HCT116 (cell line): ENCODE measurements at regions not wholly inside any gene's neighbourhood (a gene's known extent, or its start where the extent isn't known, plus 50 kb on each side); places are given as distances from the start of the nearest gene placed in this dataset.

Experiments used
- ATAC-seq: fragments of 200-7000 bp; cut with Tn5 transposase; 2 replicates; pipeline ENCODE4 v1.9.1; 2020; ENCODE audit warnings: mild to moderate bottlenecking, moderate library complexity
- BruUV-seq: library from RNA; stranded (reverse); fragments of 400-500 nt; replicated peaks from 2 replicates; lab custom pipeline; 2021; lab: Mats Ljungman, UMichigan
- CTCF ChIA-PET: fragments of 300-600 bp; sonication (Branson Sonifier 250); formaldehyde crosslinking; loops from one replicate; lab custom pipeline; 2021; ENCODE audit warnings: antibody characterized with exemption; lab: Charles Lee
- POLR2A ChIA-PET: fragments of 300-600, 350-600 bp; sonication (Branson Sonifier 250); formaldehyde crosslinking; loops from one replicate; lab custom pipeline; 2021; ENCODE audit warnings: antibody characterized with exemption; lab: Charles Lee
- RAD21 ChIA-PET, 2 experiments: fragments of 300-600 bp; sonication (Branson Sonifier 250); formaldehyde crosslinking; loops; one replicate each; lab custom pipeline; 2023; ENCODE audit warnings: low total read pairs in 2 of 2; ENCODE audit not compliant: uncharacterized antibody in 2 of 2, unreplicated experiment in 2 of 2, low non-redundant PET in 1 of 2; lab: Charles Lee
- DNase-seq: peaks from one replicate; pipeline ENCODE4 v3.0.0-alpha.2; 2010; ENCODE audit warnings: low read depth, low spot score
- H2AFZ ChIP-seq: fragments of 200-600 bp; shearing (Covaris generic), sonication (generic); 2 replicates; pipeline ENCODE4 v1.6.1; 2017; ENCODE audit warnings: low read depth, mixed run types, mixed read lengths, antibody characterized with exemption, low read length; ENCODE audit not compliant: poor library complexity, severe bottlenecking
- H3K27ac ChIP-seq: 2 replicates; pipeline ENCODE4 v1.5.1; 2012; ENCODE audit warnings: low read depth, low read length
- H3K27me3 ChIP-seq: fragments of 200-600 bp; sonication (generic); 2 replicates; pipeline ENCODE4 v1.6.1; 2016; ENCODE audit warnings: mixed run types, low read length, mixed read lengths; ENCODE audit not compliant: insufficient read depth
- H3K36me3 ChIP-seq, 2 experiments: fragments of 200-500 bp in 1 of 2; fragments of 200-600 bp in 1 of 2; sonication (Bioruptor generic) in 1 of 2; sonication (generic) in 1 of 2; 2 replicates each; pipeline versions ENCODE4 v1.5.1 to v1.6.1; 2014 to 2016; ENCODE audit warnings: low read length in 2 of 2, inconsistent platforms in 1 of 2, mixed read lengths in 1 of 2, mixed run types in 1 of 2; ENCODE audit not compliant: insufficient read depth in 2 of 2, control insufficient read depth in 1 of 2
- H3K4me1 ChIP-seq, 2 experiments: fragments of 200-600 bp in 1 of 2; sonication (generic) in 1 of 2; 2 replicates each; pipeline versions ENCODE4 v1.5.1 to v1.6.1; 2012 to 2017; ENCODE audit warnings: low read length in 2 of 2, inconsistent platforms in 1 of 2, mild to moderate bottlenecking in 1 of 2, mixed read lengths in 1 of 2, mixed run types in 1 of 2, moderate library complexity in 1 of 2; ENCODE audit not compliant: insufficient read depth in 2 of 2, control insufficient read depth in 1 of 2
- H3K4me2 ChIP-seq: fragments of 200-600 bp; sonication (generic); 2 replicates; pipeline ENCODE4 v1.6.1; 2017; ENCODE audit warnings: mixed run types, low read length, mixed read lengths
- H3K4me3 ChIP-seq, 2 experiments: fragments of 200-600 bp in 1 of 2; sonication (generic) in 1 of 2; replicated peaks in 1 of 2; 2 replicates each; pipeline ENCODE4 v1.5.1; 2011 to 2016; ENCODE audit warnings: low read length in 2 of 2, control low read depth in 1 of 2, low read depth in 1 of 2, mild to moderate bottlenecking in 1 of 2, mixed read lengths in 1 of 2, mixed run types in 1 of 2
- H3K79me2 ChIP-seq: fragments of 200-600 bp; sonication (generic); 2 replicates; pipeline ENCODE4 v1.6.1; 2017; ENCODE audit warnings: mild to moderate bottlenecking, mixed run types, low read length, moderate library complexity, mixed read lengths; ENCODE audit not compliant: insufficient read depth
- H3K9ac ChIP-seq: fragments of 200-600 bp; sonication (generic); 2 replicates; pipeline ENCODE4 v1.6.1; 2016; ENCODE audit warnings: low read length, mixed read lengths
- H3K9me2 ChIP-seq: fragments of 200-600 bp; sonication (generic), shearing (Covaris generic); 2 replicates; pipeline ENCODE4 v1.6.1; 2017; ENCODE audit warnings: mixed run types, mild to moderate bottlenecking, moderate library complexity; ENCODE audit not compliant: insufficient read depth
- H3K9me3 ChIP-seq, 2 experiments: fragments of 200-500 bp in 1 of 2; fragments of 200-600 bp in 1 of 2; sonication (Bioruptor generic) in 1 of 2; sonication (generic) in 1 of 2; 2 replicates each; pipeline ENCODE4 v1.6.1; 2014 to 2017; ENCODE audit warnings: low read length in 2 of 2, mixed read lengths in 2 of 2, inconsistent platforms in 1 of 2, low read depth in 1 of 2, mild to moderate bottlenecking in 1 of 2, mixed run types in 1 of 2, moderate library complexity in 1 of 2; ENCODE audit not compliant: control insufficient read depth in 1 of 2, insufficient read depth in 1 of 2
- H4K20me1 ChIP-seq: fragments of 200-600 bp; sonication (generic), shearing (Covaris generic); 2 replicates; pipeline ENCODE4 v1.6.1; 2017; ENCODE audit warnings: mixed run types, mild to moderate bottlenecking, moderate library complexity; ENCODE audit not compliant: insufficient read depth
- CEBPB ChIP-seq: IDR thresholded peaks from 2 replicates; pipeline ENCODE4 v1.6.1; 2012; ENCODE audit warnings: low read depth
- EZH2phosphoT487 ChIP-seq: fragments of 200-600 bp; IDR thresholded peaks from 2 replicates; pipeline ENCODE4 v1.6.1; 2018; ENCODE audit warnings: antibody characterized with exemption, borderline replicate concordance
- POLR2A ChIP-seq: IDR thresholded peaks from 2 replicates; pipeline ENCODE4 v1.7.0; 2011; ENCODE audit warnings: borderline replicate concordance; ENCODE audit not compliant: insufficient read depth, insufficient read length; ENCODE audit errors: extremely low read depth
- POLR2AphosphoS5 ChIP-seq: IDR thresholded peaks from 2 replicates; pipeline ENCODE4 v1.6.1; 2011; ENCODE audit warnings: mild to moderate bottlenecking, low read depth, low read length, moderate library complexity
- RAD21 ChIP-seq: IDR thresholded peaks from 2 replicates; pipeline ENCODE4 v1.6.1; 2012; ENCODE audit warnings: low read depth, mild to moderate bottlenecking
- SRF ChIP-seq: IDR thresholded peaks from 2 replicates; pipeline ENCODE4 v1.6.1; 2012; ENCODE audit warnings: low read depth
- YY1 ChIP-seq: IDR thresholded peaks from 2 replicates; pipeline ENCODE4 v1.6.1; 2011; ENCODE audit warnings: low read length, low read depth, moderate library complexity, mild to moderate bottlenecking; ENCODE audit not compliant: insufficient replicate concordance; ENCODE audit errors: extremely low read depth
- intact Hi-C: fragments of 100-400 bp; cut with micrococcal nuclease; formaldehyde crosslinking; loops from 2 replicates; pipeline ENCODE4 v1.10.0; 2022
- TF ChIP-seq, protein P1 (sequence below): IDR thresholded peaks from 2 replicates; pipeline ENCODE4 v1.6.1; 2012; ENCODE audit warnings: low read depth
- TF ChIP-seq, protein P2 (sequence below): IDR thresholded peaks from 2 replicates; pipeline ENCODE4 v1.6.1; 2011; ENCODE audit warnings: mild to moderate bottlenecking, low read length, moderate library complexity; ENCODE audit not compliant: insufficient replicate concordance; ENCODE audit errors: extremely low read depth
- TF ChIP-seq, protein P3 (sequence below): IDR thresholded peaks from 2 replicates; pipeline ENCODE4 v1.6.1; 2012

DNA sequence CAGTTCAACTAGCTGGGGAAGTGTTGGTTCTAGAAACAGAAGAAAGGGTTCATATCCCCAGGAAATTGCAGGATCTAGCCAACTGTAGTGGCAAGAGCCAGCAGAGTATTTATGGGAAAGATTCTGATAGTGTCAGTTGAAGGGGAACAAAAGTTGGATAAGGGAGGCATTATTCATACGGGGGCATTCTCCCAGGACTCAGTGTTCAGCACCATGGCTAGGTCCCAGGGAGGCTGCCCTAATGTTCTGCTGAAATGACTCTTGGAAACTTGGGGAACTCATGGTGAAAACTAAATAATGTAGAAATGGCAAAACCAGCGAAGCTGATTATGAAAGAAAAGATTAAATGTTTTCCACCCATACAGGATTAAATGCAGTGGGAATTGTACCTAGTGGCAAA is 543.7 kb downstream of the TRIB2 start:
- no peak overlapping the region for H3K4me2 ChIP-seq
- no peaks in the 10 kb centered on the region for H3K4me1 ChIP-seq
- H2AFZ ChIP-seq, result no peak overlapping the region
- H3K79me2 ChIP-seq, result no peaks in the 10 kb centered on the region
- CTCF ChIA-PET, result no interaction called here
- H3K4me3 ChIP-seq, result no peak overlapping the region
- POLR2A ChIA-PET, result no interaction called here
- no peak overlapping the region for H3K9ac ChIP-seq
- H3K9me3 ChIP-seq, result peaks cover 6 to 8% of the 10 kb centered on the region in 2 experiments; a peak in 2 of 4 replicates
- no peak for TF ChIP-seq POLR2A
- TF ChIP-seq, protein P1, sequence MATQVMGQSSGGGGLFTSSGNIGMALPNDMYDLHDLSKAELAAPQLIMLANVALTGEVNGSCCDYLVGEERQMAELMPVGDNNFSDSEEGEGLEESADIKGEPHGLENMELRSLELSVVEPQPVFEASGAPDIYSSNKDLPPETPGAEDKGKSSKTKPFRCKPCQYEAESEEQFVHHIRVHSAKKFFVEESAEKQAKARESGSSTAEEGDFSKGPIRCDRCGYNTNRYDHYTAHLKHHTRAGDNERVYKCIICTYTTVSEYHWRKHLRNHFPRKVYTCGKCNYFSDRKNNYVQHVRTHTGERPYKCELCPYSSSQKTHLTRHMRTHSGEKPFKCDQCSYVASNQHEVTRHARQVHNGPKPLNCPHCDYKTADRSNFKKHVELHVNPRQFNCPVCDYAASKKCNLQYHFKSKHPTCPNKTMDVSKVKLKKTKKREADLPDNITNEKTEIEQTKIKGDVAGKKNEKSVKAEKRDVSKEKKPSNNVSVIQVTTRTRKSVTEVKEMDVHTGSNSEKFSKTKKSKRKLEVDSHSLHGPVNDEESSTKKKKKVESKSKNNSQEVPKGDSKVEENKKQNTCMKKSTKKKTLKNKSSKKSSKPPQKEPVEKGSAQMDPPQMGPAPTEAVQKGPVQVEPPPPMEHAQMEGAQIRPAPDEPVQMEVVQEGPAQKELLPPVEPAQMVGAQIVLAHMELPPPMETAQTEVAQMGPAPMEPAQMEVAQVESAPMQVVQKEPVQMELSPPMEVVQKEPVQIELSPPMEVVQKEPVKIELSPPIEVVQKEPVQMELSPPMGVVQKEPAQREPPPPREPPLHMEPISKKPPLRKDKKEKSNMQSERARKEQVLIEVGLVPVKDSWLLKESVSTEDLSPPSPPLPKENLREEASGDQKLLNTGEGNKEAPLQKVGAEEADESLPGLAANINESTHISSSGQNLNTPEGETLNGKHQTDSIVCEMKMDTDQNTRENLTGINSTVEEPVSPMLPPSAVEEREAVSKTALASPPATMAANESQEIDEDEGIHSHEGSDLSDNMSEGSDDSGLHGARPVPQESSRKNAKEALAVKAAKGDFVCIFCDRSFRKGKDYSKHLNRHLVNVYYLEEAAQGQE, result 0 out of 2 replicates have a peak, but pooled peaks have one; percentile 2
- TF ChIP-seq, all 23 proteins: peak for 1
- Histone ChIP-seq H3K9me2 (no peaks in the 10 kb centered on the region), H3K27ac (no peak overlapping the region), H3K27me3 (no peaks in the 10 kb centered on the region), H3K36me3 (no peaks in the 10 kb centered on the region), H4K20me1 (no peaks in the 10 kb centered on the region)
- ATAC-seq (no peak), DNase-seq (no peak)
- intact Hi-C loops, result no loop called here
- RAD21 ChIA-PET, result no interaction called here
- BruUV-seq, result no TSS peak

DNA sequence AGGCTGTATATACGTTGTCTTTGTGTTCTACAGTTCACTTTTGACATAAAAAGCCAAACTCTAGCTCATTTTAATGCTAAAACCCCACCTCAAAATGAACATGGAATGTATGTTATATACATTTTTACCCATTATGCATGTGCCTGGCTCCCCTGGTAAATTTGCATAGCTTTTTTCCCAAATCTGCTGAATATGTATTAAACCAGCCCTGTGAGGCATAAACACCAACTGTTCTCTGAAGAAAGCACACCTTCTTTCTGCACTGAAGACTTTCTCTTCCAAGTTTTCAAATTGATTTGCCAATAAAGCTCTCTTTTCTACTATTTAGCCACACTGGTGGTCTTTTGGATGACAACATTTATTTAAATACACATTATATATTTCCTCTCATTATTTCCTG is 549.4 kb downstream of the TRIB2 start:
- ATAC-seq, result no peak
- Histone ChIP-seq H3K27me3 (no peaks in the 10 kb centered on the region), H3K27ac (no peak overlapping the region), H3K9me2 (no peaks in the 10 kb centered on the region), H3K9me3 (0 out of 4 replicates have a peak, but pooled peaks cover 0 to 2% of the 10 kb centered on the region in 2 experiments), H3K9ac (no peak overlapping the region), H4K20me1 (no peaks in the 10 kb centered on the region), H2AFZ (no peak overlapping the region), H3K36me3 (no peaks in the 10 kb centered on the region), H3K4me1 (no peaks in the 10 kb centered on the region), H3K79me2 (no peaks in the 10 kb centered on the region), H3K4me3 (no peak overlapping the region), H3K4me2 (no peak overlapping the region)
- ChIA-PET POLR2A (no interaction called here), RAD21 (no interaction called here), CTCF (no interaction called here)
- DNase-seq, result no peak
- intact Hi-C loops, result no loop called here
- no TSS peak for BruUV-seq
- TF ChIP-seq CEBPB, result no peak
- no peak for TF ChIP-seq SRF
- no peak for TF ChIP-seq EZH2phosphoT487
- TF ChIP-seq RAD21, result no peak
- TF ChIP-seq, protein P2, sequence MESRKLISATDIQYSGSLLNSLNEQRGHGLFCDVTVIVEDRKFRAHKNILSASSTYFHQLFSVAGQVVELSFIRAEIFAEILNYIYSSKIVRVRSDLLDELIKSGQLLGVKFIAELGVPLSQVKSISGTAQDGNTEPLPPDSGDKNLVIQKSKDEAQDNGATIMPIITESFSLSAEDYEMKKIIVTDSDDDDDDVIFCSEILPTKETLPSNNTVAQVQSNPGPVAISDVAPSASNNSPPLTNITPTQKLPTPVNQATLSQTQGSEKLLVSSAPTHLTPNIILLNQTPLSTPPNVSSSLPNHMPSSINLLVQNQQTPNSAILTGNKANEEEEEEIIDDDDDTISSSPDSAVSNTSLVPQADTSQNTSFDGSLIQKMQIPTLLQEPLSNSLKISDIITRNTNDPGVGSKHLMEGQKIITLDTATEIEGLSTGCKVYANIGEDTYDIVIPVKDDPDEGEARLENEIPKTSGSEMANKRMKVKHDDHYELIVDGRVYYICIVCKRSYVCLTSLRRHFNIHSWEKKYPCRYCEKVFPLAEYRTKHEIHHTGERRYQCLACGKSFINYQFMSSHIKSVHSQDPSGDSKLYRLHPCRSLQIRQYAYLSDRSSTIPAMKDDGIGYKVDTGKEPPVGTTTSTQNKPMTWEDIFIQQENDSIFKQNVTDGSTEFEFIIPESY, result no peak
- TF ChIP-seq, protein P3, sequence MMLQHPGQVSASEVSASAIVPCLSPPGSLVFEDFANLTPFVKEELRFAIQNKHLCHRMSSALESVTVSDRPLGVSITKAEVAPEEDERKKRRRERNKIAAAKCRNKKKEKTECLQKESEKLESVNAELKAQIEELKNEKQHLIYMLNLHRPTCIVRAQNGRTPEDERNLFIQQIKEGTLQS, result no peak
- TF ChIP-seq, protein P1, result no peak
- TF ChIP-seq POLR2AphosphoS5, result no peak
- TF ChIP-seq YY1, result no peak
